Epithelial cell of prostate (primary cell): ENCODE measurements at regions not wholly inside any gene's neighbourhood (a gene's known extent, or its start where the extent isn't known, plus 50 kb on each side); places are given as distances from the start of the nearest gene placed in this dataset.
"Not testable (repeated sequence)": the region's sequence is repeated elsewhere in the genome, so short reads cannot be mapped to it uniquely, and the experiment has no call there.

Source experiments
- DNase-seq: peaks from one replicate; pipeline ENCODE4 v3.0.0-alpha.2; 2011; ENCODE audit warnings: low read depth, low spot score
- H3K27ac ChIP-seq: fragments of 450-650 bp; 2 replicates; pipeline ENCODE4 v1.5.1; 2017; ENCODE audit warnings: mild to moderate bottlenecking

DNA sequence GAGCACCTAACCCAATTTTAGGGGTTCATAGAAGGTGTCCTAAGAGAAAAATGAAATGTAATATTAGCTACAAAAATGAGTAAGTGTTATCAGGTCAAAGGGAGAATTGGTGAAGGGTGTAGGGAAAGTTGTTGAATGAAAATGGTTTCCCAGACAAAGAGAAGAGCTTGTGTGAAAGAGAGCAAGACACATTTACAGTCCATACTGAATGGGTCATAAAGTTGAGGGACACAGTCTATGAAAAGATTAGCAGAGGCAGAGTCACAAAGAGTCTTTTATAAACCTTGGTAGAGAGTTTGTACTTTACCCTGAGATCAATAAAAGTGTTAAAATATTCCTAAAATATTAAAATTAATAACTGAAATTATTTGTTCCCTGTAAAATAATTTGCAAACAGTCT is 759.4 kb downstream of the DIAPH3 start:
- H3K27ac ChIP-seq, result no peak overlapping the region
- no peak for DNase-seq

DNA sequence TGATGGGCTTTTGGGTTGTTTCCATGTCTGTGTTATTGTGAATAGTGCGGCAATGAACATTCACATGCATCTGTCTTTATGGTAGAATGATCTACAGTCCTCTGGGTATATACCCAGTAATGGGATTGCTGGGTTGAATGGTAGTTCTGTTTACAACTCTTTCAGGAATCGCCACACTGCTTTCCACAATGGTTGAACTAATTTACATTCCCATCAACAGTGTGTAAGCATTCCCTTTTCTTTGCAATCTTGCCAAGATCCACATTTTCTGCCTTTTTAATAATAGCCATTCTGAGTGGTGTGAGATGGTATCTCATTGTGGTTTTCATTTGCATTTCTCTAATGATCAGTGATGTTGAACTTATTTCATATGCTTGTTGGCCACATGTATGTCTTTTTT is 756.5 kb downstream of the DIAPH3 start:
- DNase-seq, H3K27ac ChIP-seq: not testable (repeated sequence)

DNA sequence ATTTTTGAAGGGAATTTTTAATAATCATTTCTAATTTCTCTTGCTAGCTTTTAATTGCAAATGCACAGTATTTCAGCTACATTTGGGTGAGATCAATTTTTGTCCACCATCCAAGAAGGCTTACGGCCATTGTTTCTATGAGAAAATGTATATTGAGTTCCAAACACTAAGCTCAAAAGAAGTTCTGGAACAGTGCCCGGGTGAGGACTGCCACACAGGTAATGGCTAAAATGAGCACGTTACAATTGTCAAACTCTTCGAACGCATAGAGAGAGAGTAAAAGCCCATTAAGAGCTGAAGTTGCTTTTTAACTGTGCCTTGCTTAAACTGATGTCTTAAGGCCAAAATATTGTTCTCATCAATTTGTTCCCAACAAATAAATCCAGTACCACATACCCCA is 755.0 kb downstream of the DIAPH3 start:
- H3K27ac ChIP-seq, result no peak overlapping the region
- DNase-seq, result no peak

DNA sequence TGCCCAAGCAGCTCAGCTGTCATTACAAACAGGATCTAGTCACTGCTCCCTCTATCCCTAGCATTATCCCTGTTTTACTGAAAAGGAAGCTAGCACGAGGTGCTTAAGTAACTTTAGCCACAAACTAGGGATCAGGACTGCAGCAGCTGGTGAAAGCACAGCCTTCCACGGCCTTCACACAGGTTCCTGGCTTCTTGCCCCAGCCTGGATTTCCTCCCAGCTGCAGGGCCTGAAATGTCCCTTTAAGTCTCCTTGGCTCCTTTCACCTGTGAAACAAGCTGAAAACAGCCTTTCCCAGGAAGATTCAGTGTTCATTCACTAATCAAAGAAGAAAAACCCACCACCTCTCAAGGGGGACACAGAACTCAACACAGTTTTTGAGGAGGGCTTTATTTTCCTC is 754.5 kb downstream of the DIAPH3 start:
- no peak for DNase-seq
- H3K27ac ChIP-seq, result no peak overlapping the region

DNA sequence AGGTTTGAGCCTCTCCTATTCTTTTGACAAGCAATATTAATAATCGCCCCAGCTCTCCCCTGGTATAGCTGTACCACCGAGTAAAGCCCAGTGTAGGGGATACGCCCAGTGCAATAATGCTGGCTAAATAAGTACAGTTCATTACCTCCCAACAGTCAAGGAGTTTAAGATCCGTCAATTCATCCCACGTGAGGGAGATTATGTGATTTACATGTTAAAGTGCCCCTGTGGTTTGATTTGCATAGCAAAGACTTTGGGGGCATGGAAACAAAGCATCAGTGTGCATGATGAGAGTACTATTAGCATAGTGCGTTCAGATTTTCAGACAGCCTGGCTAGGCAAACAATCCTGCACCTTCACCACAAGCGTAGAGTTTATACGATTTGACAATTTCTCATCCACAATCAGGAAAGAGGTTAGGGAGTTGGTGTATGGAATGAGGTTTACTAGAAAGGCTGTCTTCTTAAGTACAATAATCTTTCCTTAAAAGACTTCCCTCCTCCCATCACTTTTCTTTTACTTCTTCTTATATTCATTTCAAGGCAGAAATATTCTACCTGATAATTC is 754.0 kb downstream of the DIAPH3 start:
- DNase-seq, result no peak
- H3K27ac ChIP-seq, result no peak overlapping the region

DNA sequence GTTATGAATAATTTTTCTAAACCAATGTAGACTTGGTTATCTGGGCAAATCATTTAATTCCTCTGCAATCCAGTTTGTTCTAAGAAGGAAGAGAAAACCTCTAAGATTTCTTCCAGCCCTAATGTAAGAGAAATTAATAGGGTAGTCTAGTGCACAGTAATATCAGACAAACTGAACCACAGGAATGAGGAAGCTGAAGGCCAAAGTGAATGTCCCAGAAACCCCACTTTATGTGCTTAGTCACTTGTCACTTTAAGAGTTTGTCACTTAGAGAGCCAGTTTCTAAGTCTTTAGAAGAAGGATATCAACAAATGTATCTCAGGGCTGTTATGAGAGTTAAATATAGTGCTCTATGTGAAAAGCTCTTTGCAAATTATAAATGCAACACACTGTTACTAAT is 750.6 kb downstream of the DIAPH3 start:
- H3K27ac ChIP-seq, result no peak overlapping the region
- no peak for DNase-seq

DNA sequence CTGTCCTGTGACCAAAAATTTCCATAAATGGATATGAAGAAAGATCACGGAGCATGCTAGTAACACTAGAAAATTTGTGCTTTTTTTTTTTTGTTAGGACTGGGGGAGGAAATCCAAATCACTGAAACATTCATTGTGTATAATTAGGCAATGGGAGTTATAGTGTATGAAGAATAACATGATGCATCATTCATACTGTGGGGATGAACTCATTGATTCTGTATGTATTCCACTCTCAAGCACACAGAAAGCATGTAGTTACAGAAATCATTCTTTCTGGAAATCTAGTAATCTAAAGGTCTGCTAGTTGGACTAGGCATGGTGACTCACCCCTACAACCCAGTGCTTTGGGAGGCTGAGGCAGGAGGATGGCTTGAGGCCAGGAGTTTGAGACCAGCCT is 749.7 kb downstream of the DIAPH3 start:
- no peak for DNase-seq
- H3K27ac ChIP-seq, result no peak overlapping the region

DNA sequence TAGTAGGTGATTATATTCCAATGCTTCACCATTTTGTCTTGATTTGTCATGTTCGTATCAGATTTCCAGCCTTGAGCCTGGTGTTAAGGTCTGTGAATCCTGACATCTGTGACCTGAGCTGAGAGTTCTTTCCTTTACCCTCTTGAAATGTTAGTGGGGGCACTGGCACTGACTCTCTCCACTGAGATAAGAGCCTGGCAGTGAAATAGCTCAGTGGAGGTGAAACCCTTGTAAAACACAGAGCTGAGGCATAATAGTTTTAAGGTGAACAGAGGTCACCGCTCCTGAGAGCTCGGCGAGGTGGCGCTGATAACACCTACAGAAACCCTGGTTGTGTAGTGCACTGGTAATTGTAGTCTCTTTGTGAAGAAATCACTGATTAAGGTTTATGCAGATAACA is 748.2 kb downstream of the DIAPH3 start:
- DNase-seq, result no peak
- H3K27ac ChIP-seq, result no peak overlapping the region

DNA sequence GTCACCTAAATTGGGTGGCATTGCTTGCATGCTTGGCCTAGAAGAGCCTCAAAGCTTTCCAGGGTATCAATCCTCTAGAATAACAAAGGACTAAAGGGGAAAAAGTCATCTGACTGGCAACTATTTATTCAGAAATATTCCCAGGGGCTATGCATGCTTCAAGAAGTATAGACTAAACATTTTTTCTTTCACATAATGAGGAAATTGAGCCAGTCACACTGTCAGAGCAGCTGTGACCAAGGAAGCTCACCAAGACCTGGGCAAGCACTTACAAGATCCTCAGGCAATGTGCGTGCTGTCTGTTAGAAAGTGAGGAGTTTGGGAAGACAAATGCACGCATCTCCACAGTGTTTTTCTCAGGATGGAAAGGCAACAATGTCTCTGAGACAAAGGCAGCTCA is 747.2 kb downstream of the DIAPH3 start:
- no peak for DNase-seq
- H3K27ac ChIP-seq, result no peak overlapping the region

DNA sequence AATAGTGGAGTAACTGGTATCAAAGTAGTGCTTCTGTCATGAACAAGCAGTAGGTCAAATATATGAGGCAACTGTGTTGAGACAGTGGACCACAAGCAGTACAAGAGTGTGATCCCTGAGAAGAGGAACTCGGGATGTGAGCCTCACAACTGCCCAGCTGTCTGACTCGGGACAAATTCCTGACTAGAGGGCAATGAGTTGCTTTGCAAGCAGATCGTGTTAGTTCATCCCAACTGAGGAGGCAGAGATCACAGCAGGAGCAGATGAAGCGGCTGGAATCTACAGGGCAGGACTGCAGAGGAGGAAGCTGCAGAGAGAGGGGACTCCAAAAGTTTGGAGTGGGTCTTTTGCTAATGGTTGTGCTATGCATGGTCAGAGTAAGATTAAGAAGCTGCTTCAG is 741.1 kb downstream of the DIAPH3 start:
- no peak for DNase-seq
- no peak overlapping the region for H3K27ac ChIP-seq

DNA sequence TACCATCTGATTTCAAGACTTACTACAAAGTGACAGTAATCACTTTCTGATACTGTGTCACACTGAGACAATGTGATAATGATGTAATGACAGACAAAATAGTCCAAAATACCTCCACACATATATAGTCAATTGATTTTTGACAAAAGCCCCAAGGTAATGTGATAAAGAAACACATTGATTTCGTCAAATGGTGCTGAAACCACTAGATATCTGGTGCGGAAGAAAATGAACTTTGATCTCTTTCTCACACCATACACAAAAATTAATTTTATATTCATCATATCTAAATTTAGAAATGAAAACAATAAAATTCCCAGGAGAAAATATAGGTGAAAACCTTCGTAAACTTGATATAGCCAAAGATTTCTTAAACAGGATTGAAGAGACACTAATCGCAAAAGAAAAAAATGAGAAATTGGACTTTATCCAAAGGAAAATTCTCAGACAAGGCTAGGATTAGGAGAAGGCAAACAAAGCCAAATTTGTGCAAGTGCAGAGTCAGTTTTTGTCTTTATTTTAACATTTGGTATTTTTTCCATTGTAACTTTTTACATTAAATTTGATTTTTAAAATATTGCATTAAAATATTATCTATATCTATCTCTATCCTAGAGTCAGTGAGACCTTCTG is 739.9 kb downstream of the DIAPH3 start:
- H3K27ac ChIP-seq, result no peak overlapping the region
- no peak for DNase-seq

DNA sequence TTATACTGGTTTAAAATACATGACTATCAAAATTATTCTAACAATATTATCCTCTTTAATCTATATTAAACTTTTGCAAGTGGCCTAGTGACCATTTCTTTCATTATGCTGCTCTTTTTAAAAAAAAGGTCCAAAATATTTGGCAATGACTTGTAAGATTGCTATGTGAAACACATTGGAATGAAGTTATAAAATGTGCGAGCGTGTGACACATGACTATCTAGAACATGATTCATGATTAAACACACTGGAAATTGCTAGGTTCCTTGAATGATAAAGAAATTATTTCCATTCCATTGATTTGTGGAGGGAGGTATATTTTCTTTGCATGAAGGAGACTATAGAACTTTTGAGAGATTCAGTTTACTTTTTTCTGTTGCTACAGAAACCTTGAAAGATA is 739.1 kb downstream of the DIAPH3 start:
- no peak overlapping the region for H3K27ac ChIP-seq
- DNase-seq, result no peak

DNA sequence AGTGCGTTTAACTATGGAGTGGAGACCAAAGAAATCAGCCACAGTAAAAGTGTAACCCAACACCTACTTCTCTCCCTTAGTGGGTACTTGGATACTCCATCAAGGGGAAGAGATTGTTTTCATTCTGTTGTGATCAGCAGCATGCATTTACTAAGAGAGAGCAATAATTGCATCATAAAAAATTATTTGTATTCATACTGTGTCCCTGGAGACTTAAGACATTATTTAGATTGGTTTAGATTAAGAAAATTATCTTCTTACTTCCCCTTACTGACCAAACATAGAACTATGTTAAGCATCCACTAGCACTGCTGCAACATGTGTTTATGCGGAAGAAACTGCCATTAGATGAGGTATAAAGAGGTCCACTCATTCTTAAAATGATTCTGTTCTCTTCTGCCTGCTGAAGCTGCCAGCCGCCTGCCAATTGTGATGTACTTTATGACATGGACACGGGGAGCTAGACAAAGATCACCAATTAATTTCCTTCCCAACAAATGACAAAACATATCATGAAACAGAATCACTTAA is 738.5 kb downstream of the DIAPH3 start:
- H3K27ac ChIP-seq, result no peak overlapping the region
- DNase-seq, result no peak

DNA sequence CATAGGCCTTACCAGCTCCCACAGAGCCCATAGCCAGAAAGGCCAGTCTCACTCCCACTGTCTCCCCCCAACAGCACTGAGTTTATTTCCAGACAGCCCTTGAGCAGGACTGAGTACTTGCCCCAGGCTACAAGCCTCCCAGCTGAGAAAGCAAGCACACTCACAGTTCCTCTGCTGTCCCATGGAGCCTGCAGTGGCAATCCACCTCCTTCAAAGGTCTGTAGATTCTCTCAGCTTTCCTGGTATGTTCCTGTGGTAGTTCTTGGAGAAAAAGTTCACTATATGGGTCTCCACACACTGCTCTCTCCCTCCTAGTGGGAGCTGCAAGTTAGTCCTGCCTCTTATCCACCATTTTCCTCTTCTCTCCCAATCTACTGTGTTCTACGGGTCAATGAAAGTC is 728.7 kb downstream of the DIAPH3 start:
- no peak overlapping the region for H3K27ac ChIP-seq
- DNase-seq, result no peak

DNA sequence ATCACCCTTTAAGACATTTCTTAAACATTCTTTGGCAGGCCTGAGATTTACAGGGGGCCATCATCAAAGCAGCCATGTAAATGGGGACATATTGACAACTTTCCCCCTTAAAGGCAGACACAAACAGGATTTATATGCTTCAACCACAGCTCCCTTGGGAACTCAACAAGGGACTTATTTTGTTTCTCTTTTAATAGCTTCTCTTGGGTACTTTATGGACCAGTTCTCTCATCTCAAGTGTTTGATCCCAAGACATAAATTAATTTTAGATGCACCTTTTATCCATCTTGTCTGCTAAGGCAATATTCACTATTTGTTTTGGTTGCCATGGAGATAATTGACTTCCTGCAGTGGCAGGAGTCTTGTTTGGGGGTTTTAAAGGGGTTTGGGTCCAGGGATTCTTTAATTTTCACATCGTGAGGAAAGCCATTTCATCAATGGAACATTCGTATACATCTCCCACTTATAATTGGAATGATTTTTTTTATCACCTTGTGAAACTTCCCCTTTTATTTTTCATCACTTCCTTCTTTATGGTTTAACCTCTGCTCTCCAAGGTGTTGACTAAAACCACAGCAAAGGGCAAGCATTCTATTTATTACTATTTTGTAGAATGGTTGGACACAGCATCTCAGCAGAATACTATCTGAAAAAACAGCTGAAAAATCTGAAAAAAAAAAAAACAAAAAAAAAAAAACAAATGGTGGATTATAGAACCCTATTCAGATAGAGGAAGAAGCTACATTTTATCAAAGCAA is 726.0 kb downstream of the DIAPH3 start:
- no peak overlapping the region for H3K27ac ChIP-seq
- DNase-seq, result no peak

DNA sequence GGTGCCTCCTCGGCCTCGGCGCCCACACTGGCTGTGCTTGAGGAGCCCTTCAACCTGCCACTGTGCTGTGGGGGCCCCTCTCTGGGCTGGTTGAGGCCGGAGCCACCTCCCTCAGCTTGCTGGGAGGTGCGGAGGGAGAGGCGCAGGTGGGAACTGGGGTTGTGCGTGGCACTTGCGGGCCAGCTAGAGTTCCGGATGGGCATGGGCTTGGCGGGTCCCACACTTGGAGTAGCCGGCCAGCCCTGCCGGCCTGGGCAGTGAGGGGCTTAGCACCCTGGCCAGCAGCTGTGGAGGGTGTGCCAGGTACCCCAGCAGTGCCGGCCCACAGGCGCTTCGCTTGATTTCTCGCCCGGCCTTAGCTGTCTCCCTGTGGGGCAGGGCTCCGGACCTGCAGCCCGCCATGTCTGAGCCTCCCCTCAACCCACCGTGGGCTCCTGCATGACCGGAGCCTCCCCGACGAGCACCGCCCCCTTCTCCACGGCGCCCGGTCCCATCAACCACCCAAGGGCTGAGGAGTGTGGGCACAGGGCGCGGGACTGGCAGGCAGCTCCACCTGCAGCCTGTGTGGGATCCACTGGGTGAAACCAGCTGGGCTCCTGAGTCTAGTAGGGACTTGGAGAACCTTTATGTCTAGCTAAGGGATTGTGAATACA is 723.8 kb downstream of the DIAPH3 start:
- no peak for DNase-seq

DNA sequence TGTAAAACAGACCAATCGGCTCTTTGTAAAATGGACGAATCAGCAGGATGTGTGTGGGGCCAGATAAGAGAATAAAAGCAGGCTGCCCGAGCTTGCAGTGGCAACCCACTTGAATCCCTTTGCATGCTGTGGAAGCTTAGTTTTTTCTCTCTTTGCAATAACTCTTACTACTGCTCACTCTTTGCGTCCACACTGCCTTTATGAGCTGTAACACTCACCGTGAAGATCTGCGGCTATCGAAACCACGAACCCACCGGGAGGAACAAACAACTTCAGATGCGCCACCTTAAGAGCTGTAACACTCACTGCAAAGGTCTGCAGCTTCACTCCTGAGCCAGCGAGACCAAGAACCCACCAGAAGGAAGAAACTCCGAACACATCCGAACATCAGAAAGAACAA is 722.7 kb downstream of the DIAPH3 start:
- H3K27ac ChIP-seq, DNase-seq: not testable (repeated sequence)

More for the DNA sequence above, 723.8 kb downstream of the DIAPH3 start:
- no peak overlapping the region for H3K27ac ChIP-seq

DNA sequence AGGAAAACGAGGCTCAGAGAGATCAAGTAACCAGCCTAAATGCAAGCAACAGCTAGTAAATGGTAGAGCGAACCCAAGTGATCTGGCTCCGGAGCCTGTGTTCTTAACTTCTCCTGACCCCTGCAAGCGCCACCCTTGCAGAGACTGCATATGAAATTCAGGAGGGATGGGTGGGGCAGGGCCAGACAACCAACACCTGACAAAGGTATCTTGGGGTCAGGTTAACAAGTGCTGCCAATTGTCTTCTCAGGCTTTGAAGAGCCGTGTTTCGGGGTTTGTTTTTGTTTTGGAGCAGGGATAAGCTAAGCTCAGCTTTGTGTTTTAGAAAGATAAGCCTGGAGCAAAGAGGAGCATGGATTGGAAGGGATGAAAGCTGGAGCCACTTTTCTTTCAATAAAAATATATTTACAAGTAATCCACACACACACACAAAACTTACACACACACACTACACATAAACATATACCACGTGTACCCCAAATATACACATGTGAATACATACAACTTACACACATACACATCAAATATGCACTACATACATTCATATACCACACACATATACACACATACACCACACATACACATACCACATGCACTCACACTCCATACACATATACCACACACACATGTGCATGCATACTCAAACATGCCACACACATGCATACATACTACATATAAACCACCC is 722.0 kb downstream of the DIAPH3 start:
- no peak overlapping the region for H3K27ac ChIP-seq

DNA sequence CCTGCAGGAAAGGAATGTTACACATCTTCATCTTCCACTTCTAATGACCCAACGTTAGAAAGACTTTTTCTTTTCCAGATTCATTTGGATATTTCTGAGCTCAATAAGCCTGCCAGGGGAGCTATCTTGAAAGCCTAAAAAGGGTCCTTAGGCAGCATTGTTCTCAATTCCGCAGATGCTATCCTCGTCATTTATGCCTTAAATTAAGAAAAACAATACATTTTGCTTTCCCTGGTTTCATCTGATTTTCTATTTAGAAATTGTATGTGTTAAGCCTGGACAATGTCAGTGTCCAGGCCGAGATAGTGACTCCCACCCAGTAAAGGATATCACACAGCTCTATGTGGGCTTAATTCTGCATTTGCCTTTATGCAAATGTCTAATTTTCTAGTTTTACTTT is 721.3 kb downstream of the DIAPH3 start:
- DNase-seq, result no peak
- H3K27ac ChIP-seq, result no peak overlapping the region

More for the DNA sequence above, 722.0 kb downstream of the DIAPH3 start:
- no peak for DNase-seq

DNA sequence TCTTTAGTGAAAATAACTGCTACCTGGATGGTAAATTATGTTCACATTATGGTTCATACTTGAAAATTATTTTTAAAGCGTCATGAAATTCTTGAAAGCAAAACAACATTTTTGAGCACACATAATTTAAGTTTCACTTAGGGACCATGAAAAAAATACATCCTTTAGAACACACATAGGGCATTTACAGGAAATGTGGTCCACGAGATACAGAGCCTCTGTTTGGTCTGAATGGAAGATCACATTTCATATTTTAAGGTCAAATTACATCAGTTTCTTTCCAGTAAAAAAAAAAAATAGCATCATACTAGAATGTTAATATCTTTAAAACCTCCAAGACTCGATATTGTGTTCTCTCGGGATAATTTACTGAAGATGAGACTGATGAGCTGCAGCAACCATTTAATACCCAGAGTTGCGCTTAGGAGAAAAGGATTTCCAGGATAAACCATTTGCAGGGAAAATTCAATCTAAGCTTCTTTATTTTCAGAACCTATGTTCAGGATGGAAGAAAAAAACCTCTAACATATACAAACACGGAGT is 720.7 kb downstream of the DIAPH3 start:
- H3K27ac ChIP-seq, result no peak overlapping the region
- DNase-seq, result no peak
